MM.1S (cell line): ENCODE measurements at regions not wholly inside any gene's neighbourhood (a gene's known extent, or its start where the extent isn't known, plus 50 kb on each side); places are given as distances from the start of the nearest gene placed in this dataset.

Experiments
- DNase-seq: peaks from one replicate; pipeline ENCODE4 v3.0.0-alpha.2; 2015
- H2AFZ ChIP-seq: fragments of 300-600 bp; sonication (generic); 2 replicates; pipeline ENCODE4 v1.6.0; 2016; ENCODE audit warnings: antibody characterized with exemption, low read length
- H3F3A ChIP-seq: fragments of 300-600 bp; sonication (generic); 2 replicates; pipeline ENCODE4 v1.6.1; 2016; ENCODE audit warnings: mild to moderate bottlenecking, antibody characterized with exemption, low read length, moderate library complexity, mixed read lengths; ENCODE audit not compliant: insufficient read depth
- H3K27ac ChIP-seq: fragments of 300-600 bp; sonication (generic); 2 replicates; pipeline ENCODE4 v1.5.1; 2016; ENCODE audit warnings: mild to moderate bottlenecking, low read length
- H3K27me3 ChIP-seq: fragments of 300-600 bp; sonication (generic); replicated peaks from 2 replicates; pipeline ENCODE4 v1.6.0; 2016; ENCODE audit warnings: low read length; ENCODE audit not compliant: insufficient read depth
- H3K36me3 ChIP-seq: fragments of 300-600 bp; sonication (generic); replicated peaks from 2 replicates; pipeline ENCODE4 v1.6.1; 2016; ENCODE audit warnings: mild to moderate bottlenecking, low read length, mixed read lengths; ENCODE audit not compliant: insufficient read depth
- H3K4me1 ChIP-seq: fragments of 300-600 bp; sonication (generic); 2 replicates; pipeline ENCODE4 v1.6.1; 2016; ENCODE audit warnings: low read length, mixed read lengths
- H3K4me2 ChIP-seq: fragments of 300-600 bp; sonication (generic); 2 replicates; pipeline ENCODE4 v1.6.0; 2016; ENCODE audit warnings: low read depth, low read length
- H3K4me3 ChIP-seq: fragments of 300-600 bp; sonication (generic); 2 replicates; pipeline ENCODE4 v1.5.1; 2016; ENCODE audit warnings: low read length, mixed read lengths
- H3K79me2 ChIP-seq: fragments of 300-600 bp; sonication (generic); 2 replicates; pipeline ENCODE4 v1.6.1; 2016; ENCODE audit warnings: mixed run types, low read length, mixed read lengths
- H3K9ac ChIP-seq: fragments of 300-600 bp; sonication (generic); 2 replicates; pipeline ENCODE4 v1.6.1; 2016; ENCODE audit warnings: low read length, mixed read lengths
- H3K9me2 ChIP-seq: fragments of 300-600 bp; sonication (generic); replicated peaks from 2 replicates; pipeline ENCODE4 v1.6.1; 2016; ENCODE audit warnings: mild to moderate bottlenecking, low read length, mixed read lengths; ENCODE audit not compliant: insufficient read depth
- H3K9me3 ChIP-seq: fragments of 300-600 bp; sonication (generic); replicated peaks from 2 replicates; pipeline ENCODE4 v1.6.1; 2016; ENCODE audit warnings: mild to moderate bottlenecking, low read length, mixed read lengths; ENCODE audit not compliant: insufficient read depth
- H4K20me1 ChIP-seq: fragments of 300-600 bp; sonication (generic); 2 replicates; pipeline ENCODE4 v1.6.1; 2016; ENCODE audit warnings: mild to moderate bottlenecking, low read length, moderate library complexity, mixed read lengths; ENCODE audit not compliant: insufficient read depth
- EZH2 ChIP-seq: fragments of 300-600 bp; sonication (generic); optimal IDR thresholded peaks from 2 replicates; pipeline ENCODE3; 2017; ENCODE audit warnings: low read depth, mild to moderate bottlenecking, antibody characterized with exemption, low read length, mixed read lengths
- EZH2phosphoT487 ChIP-seq: fragments of 300-600 bp; sonication (generic); IDR thresholded peaks from 2 replicates; pipeline ENCODE4 v1.6.1; 2018; ENCODE audit warnings: antibody characterized with exemption, low read length
- TF ChIP-seq, protein P1 (sequence below): fragments of 300-600 bp; sonication (generic); IDR thresholded peaks from 2 replicates; pipeline ENCODE4 v1.5.1; 2016; ENCODE audit warnings: antibody characterized with exemption, low read length, mixed read lengths

- H3K9me2 ChIP-seq, result no peaks in the 10 kb centered on the region
- H3K4me3 ChIP-seq, result no peak overlapping the region
- no peak for DNase-seq
- H3F3A ChIP-seq, result no peaks in the 10 kb centered on the region
- H3K9me3 ChIP-seq, result no peaks in the 10 kb centered on the region
- no peak overlapping the region for H3K4me2 ChIP-seq
- H3K9ac ChIP-seq, result no peak overlapping the region
- H3K27me3 ChIP-seq, result no peaks in the 10 kb centered on the region
- H3K27ac ChIP-seq, result no peak overlapping the region
- no peaks in the 10 kb centered on the region for H4K20me1 ChIP-seq
- no peaks in the 10 kb centered on the region for H3K79me2 ChIP-seq
- H3K4me1 ChIP-seq, result no peaks in the 10 kb centered on the region
- no peak overlapping the region for H2AFZ ChIP-seq
- TF ChIP-seq, protein P1, sequence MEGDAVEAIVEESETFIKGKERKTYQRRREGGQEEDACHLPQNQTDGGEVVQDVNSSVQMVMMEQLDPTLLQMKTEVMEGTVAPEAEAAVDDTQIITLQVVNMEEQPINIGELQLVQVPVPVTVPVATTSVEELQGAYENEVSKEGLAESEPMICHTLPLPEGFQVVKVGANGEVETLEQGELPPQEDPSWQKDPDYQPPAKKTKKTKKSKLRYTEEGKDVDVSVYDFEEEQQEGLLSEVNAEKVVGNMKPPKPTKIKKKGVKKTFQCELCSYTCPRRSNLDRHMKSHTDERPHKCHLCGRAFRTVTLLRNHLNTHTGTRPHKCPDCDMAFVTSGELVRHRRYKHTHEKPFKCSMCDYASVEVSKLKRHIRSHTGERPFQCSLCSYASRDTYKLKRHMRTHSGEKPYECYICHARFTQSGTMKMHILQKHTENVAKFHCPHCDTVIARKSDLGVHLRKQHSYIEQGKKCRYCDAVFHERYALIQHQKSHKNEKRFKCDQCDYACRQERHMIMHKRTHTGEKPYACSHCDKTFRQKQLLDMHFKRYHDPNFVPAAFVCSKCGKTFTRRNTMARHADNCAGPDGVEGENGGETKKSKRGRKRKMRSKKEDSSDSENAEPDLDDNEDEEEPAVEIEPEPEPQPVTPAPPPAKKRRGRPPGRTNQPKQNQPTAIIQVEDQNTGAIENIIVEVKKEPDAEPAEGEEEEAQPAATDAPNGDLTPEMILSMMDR, result no peak
- no peak for TF ChIP-seq EZH2phosphoT487
- TF ChIP-seq EZH2, result no peak
- no peaks in the 10 kb centered on the region for H3K36me3 ChIP-seq
Measured at GRCh38 chr12:124706363-124706762, 139.0 kb upstream of the NCOR2 start.

DNA sequence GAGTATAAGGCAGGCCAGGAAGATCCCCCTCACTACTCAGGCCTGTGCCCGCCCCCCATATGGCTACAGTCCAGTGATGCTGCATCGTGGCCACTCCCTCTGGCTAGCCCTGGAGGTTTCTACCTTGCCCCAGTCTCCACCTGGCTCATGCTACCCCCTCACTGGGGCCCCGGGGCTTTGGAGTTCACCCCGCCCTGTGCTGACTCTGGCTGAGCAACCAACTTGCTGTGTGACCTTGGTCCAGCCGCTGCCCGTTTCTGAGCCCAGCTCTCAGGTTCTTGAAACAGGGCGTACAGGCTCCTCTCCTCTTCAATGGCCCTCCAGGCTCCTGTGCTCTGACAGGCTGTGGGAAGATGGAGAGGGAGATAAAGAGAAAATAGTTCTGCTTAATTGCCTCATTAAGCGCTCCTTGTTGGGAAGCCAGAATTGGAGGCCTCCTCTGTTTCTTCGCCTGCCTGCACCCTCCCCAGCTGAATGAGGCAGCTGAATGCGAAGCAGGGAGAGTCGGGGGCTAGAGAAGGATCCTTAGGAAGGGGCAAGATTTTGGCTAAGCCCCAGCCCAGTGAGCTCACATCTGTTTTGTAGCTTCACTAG is 138.2 kb upstream of the NCOR2 start:
- Histone ChIP-seq H3K79me2 (no peaks in the 10 kb centered on the region), H4K20me1 (no peaks in the 10 kb centered on the region), H2AFZ (no peak overlapping the region), H3K9ac (no peak overlapping the region), H3K4me2 (no peak overlapping the region), H3K4me1 (no peaks in the 10 kb centered on the region), H3K4me3 (no peak overlapping the region), H3K27me3 (no peaks in the 10 kb centered on the region), H3K36me3 (no peaks in the 10 kb centered on the region), H3K9me2 (no peaks in the 10 kb centered on the region), H3K27ac (no peak overlapping the region), H3F3A (no peaks in the 10 kb centered on the region), H3K9me3 (no peaks in the 10 kb centered on the region)
- TF ChIP-seq EZH2, result no peak
- TF ChIP-seq, protein P1, result no peak
- no peak for TF ChIP-seq EZH2phosphoT487
- no peak for DNase-seq

DNA sequence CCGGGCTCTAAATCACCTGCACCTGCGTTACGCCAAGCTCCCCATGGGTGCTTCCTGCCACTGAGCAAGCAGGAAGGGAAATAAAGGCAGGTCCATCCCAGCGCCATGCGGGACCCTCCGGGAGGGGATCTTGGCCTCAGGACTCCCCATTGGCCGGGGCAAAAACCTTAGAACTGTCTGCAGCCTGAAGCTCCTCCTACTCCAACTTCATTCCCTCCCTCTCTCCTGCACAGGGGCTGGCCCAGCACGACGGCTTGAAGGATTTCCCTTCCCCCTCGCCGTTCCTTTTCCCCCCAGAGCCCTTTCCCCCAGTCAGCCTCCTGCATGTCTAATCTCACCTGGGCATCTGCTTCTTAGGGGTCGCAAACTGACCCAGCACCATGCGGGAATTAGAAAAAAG is 137.2 kb upstream of the NCOR2 start:
- H3K4me1 ChIP-seq, result no peaks in the 10 kb centered on the region
- TF ChIP-seq EZH2phosphoT487 (no peak), EZH2 (no peak)
- TF ChIP-seq, protein P1, result no peak

More for the DNA sequence above, 137.2 kb upstream of the NCOR2 start:
- Histone ChIP-seq H3K27me3 (no peaks in the 10 kb centered on the region), H3K79me2 (no peaks in the 10 kb centered on the region), H3K9me2 (no peaks in the 10 kb centered on the region), H3K27ac (no peak overlapping the region), H4K20me1 (no peaks in the 10 kb centered on the region), H2AFZ (no peak overlapping the region), H3K36me3 (no peaks in the 10 kb centered on the region), H3K9ac (no peak overlapping the region), H3K4me2 (no peak overlapping the region), H3K9me3 (no peaks in the 10 kb centered on the region), H3K4me3 (no peak overlapping the region), H3F3A (no peaks in the 10 kb centered on the region)
- no peak for DNase-seq
